Stomach (tissue), 8 donors: ENCODE measurements at regions not wholly inside any gene's neighbourhood (a gene's known extent, or its start where the extent isn't known, plus 50 kb on each side); places are given as distances from the start of the nearest gene placed in this dataset.

Experiments used
- DNase-seq, 2 donors: peaks; one replicate each; pipeline versions ENCODE4 v3.0.0 to v3.0.0-alpha.2; 2013 to 2019
- H3K27ac ChIP-seq, 5 donors: fragments of 200-600 bp in 4 of 5; sonication (generic) in 4 of 5; one replicate each; pipeline ENCODE4 v1.5.1; 2013 to 2019; ENCODE audit warnings: mild to moderate bottlenecking in 1 of 5, moderate library complexity in 1 of 5
- H3K27me3 ChIP-seq, 3 donors: fragments of 200-600 bp; sonication (generic); one replicate each; pipeline ENCODE4 v1.5.1; 2017 to 2019; ENCODE audit warnings: mixed run types in 1 of 3
- H3K36me3 ChIP-seq, 4 donors: fragments of 200-600 bp; sonication (generic); 1 replicate in 3 of 4; 2 replicates in 1 of 4; pipeline ENCODE4 v1.5.1; 2016 to 2019
- H3K4me1 ChIP-seq, 4 donors: fragments of 200-600 bp; sonication (generic); one replicate each; pipeline ENCODE4 v1.5.1; 2016 to 2019
- H3K4me3 ChIP-seq, 4 donors: fragments of 200-600 bp; sonication (generic) in 3 of 4; one replicate each; pipeline ENCODE4 v1.5.1; 2016 to 2019; ENCODE audit warnings: mild to moderate bottlenecking in 1 of 4
- H3K9me3 ChIP-seq, 4 donors: fragments of 200-600 bp; sonication (generic); one replicate each; pipeline ENCODE4 v1.5.1; 2016 to 2019
- EP300 ChIP-seq: sonication (generic); formaldehyde crosslinking; IDR thresholded peaks from one replicate; pipeline ENCODE4 v1.6.1; 2017; ENCODE audit warnings: antibody characterized with exemption
- POLR2A ChIP-seq, 4 donors: fragments of 450-650 bp; IDR thresholded peaks; one replicate each; pipeline ENCODE4 v1.6.1; 2016; ENCODE audit warnings: antibody characterized with exemption in 4 of 4, control low read depth in 2 of 4, mild to moderate bottlenecking in 1 of 4, moderate library complexity in 1 of 4
- POLR2AphosphoS5 ChIP-seq, 3 donors: sonication (generic); formaldehyde crosslinking; IDR thresholded peaks; one replicate each; pipeline ENCODE4 v1.6.1; 2016; ENCODE audit warnings: antibody characterized with exemption in 3 of 3
- WGBS, 5 donors: extraction: QIAGEN DNeasy Blood & Tissue Kit in 3 of 5; methylation state at CpG; one replicate each; pipeline versions ENCODE4 v1.1.5 to v1.1.7; 2013 to 2018; 5-methylcytosine and 5-hydroxymethylcytosine counted together
- intact Hi-C: fragments of 100-400 bp; cut with DNase I; formaldehyde crosslinking; loops from one replicate; pipeline ENCODE4 v1.15.1; 2023; ENCODE audit warnings: low total_unique reads
- TF ChIP-seq, protein P1 (sequence below), 7 experiments: fragments of 450-650 bp in 4 of 7; fragments of 200-600 bp in 3 of 7; sonication (generic) in 3 of 7; IDR thresholded peaks; one replicate each; pipeline ENCODE4 v1.5.1; 2016 to 2019; ENCODE audit warnings: antibody characterized with exemption in 7 of 7, control low read depth in 2 of 7, mild to moderate bottlenecking in 1 of 7
- donor health status: healthy with polysubstance abuse.
- donor health status: Bipolar disorder and iron deficiency.
- donor health status: healthy.

DNA sequence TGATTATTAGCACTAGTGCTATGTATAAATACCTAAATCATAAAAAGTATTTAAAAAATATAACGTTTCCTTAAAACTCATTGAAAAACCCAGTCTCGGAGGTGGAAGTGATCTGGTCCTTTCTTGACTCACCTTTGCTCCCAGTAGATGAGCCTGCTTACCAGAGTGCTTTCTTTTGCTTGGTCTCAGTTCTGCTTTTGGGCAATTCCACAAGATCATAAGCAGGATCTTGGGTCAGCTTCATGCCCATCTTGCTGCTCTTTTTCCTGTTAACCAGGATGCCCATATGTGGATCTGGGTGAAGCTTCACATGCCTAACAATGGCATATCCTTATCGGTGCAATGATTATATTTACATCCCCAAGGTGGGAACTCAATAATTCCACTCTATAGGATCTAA, 332.1 kb upstream of the FAM98A start:
- Histone ChIP-seq H3K27me3 (no peaks in the 10 kb centered on the region), H3K4me3 (no peak overlapping the region), H3K4me1 (no peaks in the 10 kb centered on the region), H3K9me3 (no peaks in the 10 kb centered on the region), H3K27ac (no peak overlapping the region), H3K36me3 (no peaks in the 10 kb centered on the region)
- intact Hi-C loops, result no loop called here
- no peak for DNase-seq
- 89 to 93% (median 90%) methylated on average over 3 of the region's 3 CpGs for WGBS, 5 donors
- TF ChIP-seq POLR2A (IDR thresholded peaks at IDR 0.05) (no peak), POLR2AphosphoS5 (IDR thresholded peaks at IDR 0.05) (no peak), EP300 (no peak)
- TF ChIP-seq, protein P1, sequence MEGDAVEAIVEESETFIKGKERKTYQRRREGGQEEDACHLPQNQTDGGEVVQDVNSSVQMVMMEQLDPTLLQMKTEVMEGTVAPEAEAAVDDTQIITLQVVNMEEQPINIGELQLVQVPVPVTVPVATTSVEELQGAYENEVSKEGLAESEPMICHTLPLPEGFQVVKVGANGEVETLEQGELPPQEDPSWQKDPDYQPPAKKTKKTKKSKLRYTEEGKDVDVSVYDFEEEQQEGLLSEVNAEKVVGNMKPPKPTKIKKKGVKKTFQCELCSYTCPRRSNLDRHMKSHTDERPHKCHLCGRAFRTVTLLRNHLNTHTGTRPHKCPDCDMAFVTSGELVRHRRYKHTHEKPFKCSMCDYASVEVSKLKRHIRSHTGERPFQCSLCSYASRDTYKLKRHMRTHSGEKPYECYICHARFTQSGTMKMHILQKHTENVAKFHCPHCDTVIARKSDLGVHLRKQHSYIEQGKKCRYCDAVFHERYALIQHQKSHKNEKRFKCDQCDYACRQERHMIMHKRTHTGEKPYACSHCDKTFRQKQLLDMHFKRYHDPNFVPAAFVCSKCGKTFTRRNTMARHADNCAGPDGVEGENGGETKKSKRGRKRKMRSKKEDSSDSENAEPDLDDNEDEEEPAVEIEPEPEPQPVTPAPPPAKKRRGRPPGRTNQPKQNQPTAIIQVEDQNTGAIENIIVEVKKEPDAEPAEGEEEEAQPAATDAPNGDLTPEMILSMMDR (IDR thresholded peaks at IDR 0.05), result no peak

DNA sequence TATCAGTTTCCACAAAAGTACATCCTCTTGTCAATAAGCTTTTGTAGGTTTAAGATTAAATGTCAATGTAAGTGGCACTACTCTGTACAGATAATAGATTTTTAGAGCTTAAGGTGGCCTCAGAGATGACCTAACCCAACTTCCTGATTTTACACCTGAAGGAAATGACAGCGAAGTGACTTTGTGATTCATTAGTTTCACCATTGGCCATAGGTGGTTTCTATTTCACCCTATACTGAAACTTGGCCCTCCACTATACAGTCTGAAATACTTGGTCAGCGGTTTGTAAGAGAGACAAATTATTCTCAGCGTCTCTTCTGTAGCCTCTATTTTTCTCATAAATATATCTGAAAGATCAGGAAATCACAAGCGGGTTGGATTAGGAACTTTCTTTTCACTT, 330.4 kb upstream of the FAM98A start:
- DNase-seq, result no peak
- WGBS, 5 donors, result 81 to 89% (median 85%) methylated on average over 4 of the region's 4 CpGs
- H3K4me1 ChIP-seq, result no peaks in the 10 kb centered on the region
- no peak for TF ChIP-seq EP300
- TF ChIP-seq POLR2A (IDR thresholded peaks at IDR 0.05), result no peak
- no peak for TF ChIP-seq POLR2AphosphoS5 (IDR thresholded peaks at IDR 0.05)
- TF ChIP-seq, protein P1 (IDR thresholded peaks at IDR 0.05), result no peak
- no peaks in the 10 kb centered on the region for H3K9me3 ChIP-seq
- intact Hi-C loops, result no loop called here
- no peak overlapping the region for H3K27ac ChIP-seq
- H3K4me3 ChIP-seq, result no peak overlapping the region
- H3K27me3 ChIP-seq, result no peaks in the 10 kb centered on the region
- no peaks in the 10 kb centered on the region for H3K36me3 ChIP-seq

DNA sequence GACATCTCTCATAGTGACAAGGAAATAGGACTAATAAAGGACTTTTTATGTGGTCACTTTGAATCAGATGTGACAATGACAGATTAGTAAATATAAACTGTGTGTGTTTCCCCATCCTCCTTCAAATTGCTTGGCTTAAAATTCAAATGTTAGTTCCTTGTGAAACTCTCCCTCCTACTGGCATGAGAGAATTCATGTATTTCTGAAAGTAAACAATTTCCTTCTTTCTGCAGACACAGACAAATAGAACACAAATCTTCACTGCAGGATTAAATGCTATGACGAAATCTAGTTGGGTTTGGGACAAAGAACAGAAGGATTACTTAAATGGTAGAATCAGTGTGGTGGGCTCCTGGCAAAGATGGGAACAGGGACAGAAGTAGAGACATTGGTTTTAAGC, 328.7 kb upstream of the FAM98A start:
- DNase-seq, result no peak
- no peaks in the 10 kb centered on the region for H3K36me3 ChIP-seq
- TF ChIP-seq POLR2A (IDR thresholded peaks at IDR 0.05) (no peak), EP300 (no peak), POLR2AphosphoS5 (IDR thresholded peaks at IDR 0.05) (no peak)
- TF ChIP-seq, protein P1 (IDR thresholded peaks at IDR 0.05), result no peak
- H3K4me3 ChIP-seq, result no peak overlapping the region
- no peaks in the 10 kb centered on the region for H3K4me1 ChIP-seq
- H3K27me3 ChIP-seq, result no peaks in the 10 kb centered on the region
- intact Hi-C loops, result no loop called here
- H3K27ac ChIP-seq, result no peak overlapping the region
- 50 to 73% (median 64%) methylated on average over 1 of the region's 1 CpG for WGBS, 5 donors
- H3K9me3 ChIP-seq, result no peaks in the 10 kb centered on the region

DNA sequence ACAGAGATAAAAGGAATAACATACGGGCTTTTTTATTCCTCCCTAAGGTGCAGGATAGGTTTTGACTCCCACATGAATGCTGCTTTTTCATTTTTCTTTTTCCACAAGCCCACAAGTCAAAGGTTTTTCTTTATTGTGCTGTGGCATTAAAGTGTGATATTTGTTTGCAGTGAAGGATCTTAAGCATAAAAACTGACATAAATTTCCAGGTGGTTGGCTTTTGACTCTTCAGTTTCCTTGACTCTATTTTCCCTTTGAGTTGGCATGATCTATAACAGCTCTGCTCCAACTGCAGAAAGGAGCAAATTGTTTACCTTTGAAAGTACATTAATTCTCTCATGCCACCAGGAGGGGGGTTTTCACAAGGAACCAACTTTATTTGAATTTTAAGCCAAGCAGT, 326.2 kb upstream of the FAM98A start:
- intact Hi-C loops, result no loop called here
- Histone ChIP-seq H3K4me3 (no peak overlapping the region), H3K9me3 (no peaks in the 10 kb centered on the region), H3K4me1 (no peaks in the 10 kb centered on the region), H3K36me3 (no peaks in the 10 kb centered on the region), H3K27ac (no peak overlapping the region), H3K27me3 (no peaks in the 10 kb centered on the region)
- TF ChIP-seq POLR2AphosphoS5 (IDR thresholded peaks at IDR 0.05), result no peak
- no peak for TF ChIP-seq EP300
- no peak for TF ChIP-seq POLR2A (IDR thresholded peaks at IDR 0.05)
- TF ChIP-seq, protein P1 (IDR thresholded peaks at IDR 0.05), result no peak
- WGBS, 5 donors, result 26 to 52% (median 40%) methylated on average over 1 of the region's 1 CpG
- DNase-seq, result no peak
